ENCODE measurements at regions not wholly inside any gene's neighbourhood (a gene's known extent, or its start where the extent isn't known, plus 50 kb on each side); places are given as distances from the start of the nearest gene placed in this dataset.
"Not testable (repeated sequence)": the region's sequence is repeated elsewhere in the genome, so short reads cannot be mapped to it uniquely, and the experiment has no call there.

DNA sequence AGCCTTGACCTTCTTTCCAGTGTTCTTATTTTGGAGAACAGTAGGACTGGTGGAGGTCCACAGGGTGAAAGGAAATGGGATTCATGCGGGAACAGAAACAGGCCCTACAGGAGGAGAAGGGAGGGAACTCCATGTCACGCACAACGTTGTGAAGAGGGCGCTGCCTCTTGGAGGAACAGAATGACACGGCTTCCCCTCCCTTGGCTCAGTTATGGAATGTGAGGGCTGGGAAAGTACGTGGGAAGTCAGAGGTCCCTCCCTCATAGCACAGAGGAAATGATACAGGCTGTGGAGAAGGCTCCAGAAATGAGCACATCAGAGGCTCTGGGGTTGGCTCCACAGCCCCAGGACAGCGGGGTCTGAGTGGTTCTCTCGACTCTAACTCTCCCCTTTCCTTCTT lies 125.3 kb upstream of the SIMC1 start:
- TF ChIP-seq CTCF (IDR thresholded peaks at IDR 0.05; ENCODE audit: insufficient read depth, low read depth, low read length); EZH2 (IDR thresholded peaks at IDR 0.05; ENCODE audit: insufficient read depth, low read length): not testable (repeated sequence)
